Panc1 (cell line): ENCODE measurements at regions not wholly inside any gene's neighbourhood (a gene's known extent, or its start where the extent isn't known, plus 50 kb on each side); places are given as distances from the start of the nearest gene placed in this dataset.
"Not testable (repeated sequence)": the region's sequence is repeated elsewhere in the genome, so short reads cannot be mapped to it uniquely, and the experiment has no call there.

Source experiments
- CTCF ChIP-seq: fragments of 450-650 bp; IDR thresholded peaks from 2 replicates; pipeline ENCODE4 v1.5.1; 2017; ENCODE audit warnings: mild to moderate bottlenecking
- SIN3A ChIP-seq: IDR thresholded peaks from 2 replicates; pipeline ENCODE4 v1.6.1; 2012; ENCODE audit warnings: low read depth, mild to moderate bottlenecking, low read length, moderate library complexity, borderline replicate concordance; ENCODE audit not compliant: insufficient read depth

GRCh38 chr6:164933238-164933794 lies 376.1 kb downstream of the C6orf118 start:
- not testable (repeated sequence) for TF ChIP-seq CTCF, SIN3A
